GM23338 (cell line): ENCODE measurements at regions not wholly inside any gene's neighbourhood (a gene's known extent, or its start where the extent isn't known, plus 50 kb on each side); places are given as distances from the start of the nearest gene placed in this dataset.

Experiments used
- CREB1 ChIP-seq: fragments of 250-450 bp; sonication (Bioruptor Pico); IDR thresholded peaks from 2 replicates; pipeline ENCODE4 v1.5.0; 2020; ENCODE audit warnings: low read depth, mild to moderate bottlenecking, moderate library complexity
- EZH2 ChIP-seq: fragments of 200-600 bp; sonication (generic); IDR thresholded peaks from one replicate; pipeline ENCODE4 v1.8.0; 2017; ENCODE audit warnings: antibody characterized with exemption, mild to moderate bottlenecking, low read depth; ENCODE audit not compliant: unreplicated experiment
- EZH2phosphoT487 ChIP-seq: fragments of 200-600 bp; sonication (generic); IDR thresholded peaks from one replicate; pipeline ENCODE4 v1.8.1; 2018; ENCODE audit warnings: antibody characterized with exemption; ENCODE audit not compliant: unreplicated experiment
- JUNB ChIP-seq: IDR thresholded peaks from one replicate; pipeline ENCODE4 v1.6.1; 2016; ENCODE audit warnings: antibody characterized with exemption; ENCODE audit not compliant: unreplicated experiment
- POLR2AphosphoS5 ChIP-seq: IDR thresholded peaks from 2 replicates; pipeline ENCODE4 v1.6.1; 2016; ENCODE audit warnings: antibody characterized with exemption, low read depth
- STAT1 ChIP-seq: IDR thresholded peaks from one replicate; pipeline ENCODE4 v1.6.1; 2016; ENCODE audit warnings: antibody characterized with exemption; ENCODE audit not compliant: unreplicated experiment
- TF ChIP-seq, protein P1 (sequence below), 2 experiments: fragments of 200-600 bp in 1 of 2; sonication (generic) in 1 of 2; conservative IDR thresholded peaks; 2 replicates each; pipeline versions ENCODE4 v1.5.1 to v1.6.1; 2016 to 2017; ENCODE audit warnings: antibody characterized with exemption in 2 of 2, low read depth in 2 of 2, mild to moderate bottlenecking in 2 of 2, moderate library complexity in 1 of 2
- TF ChIP-seq, protein P2 (sequence below): IDR thresholded peaks from one replicate; pipeline ENCODE4 v1.6.1; 2018; ENCODE audit warnings: antibody characterized with exemption; ENCODE audit not compliant: unreplicated experiment

DNA sequence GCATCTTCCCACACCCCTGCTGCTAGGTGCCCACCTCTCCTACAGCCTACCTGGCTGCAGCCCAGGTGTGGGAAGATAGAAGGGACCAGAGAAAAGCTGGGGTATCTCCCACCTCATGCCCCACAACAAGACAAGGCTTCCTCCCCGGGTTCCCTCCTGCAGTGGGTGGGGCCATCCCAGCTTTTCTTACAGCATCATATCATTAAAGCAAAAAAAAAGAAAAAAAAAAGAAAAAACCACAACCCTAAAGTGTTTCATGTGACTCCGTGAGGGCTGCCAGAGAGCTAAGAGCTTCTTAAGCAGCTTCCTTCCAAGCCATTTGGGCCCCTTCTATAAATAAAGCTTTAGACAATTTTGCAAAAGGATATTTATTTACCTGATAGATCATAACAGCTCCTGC lies 455.4 kb upstream of the TSHZ3 start:
- TF ChIP-seq, protein P1, sequence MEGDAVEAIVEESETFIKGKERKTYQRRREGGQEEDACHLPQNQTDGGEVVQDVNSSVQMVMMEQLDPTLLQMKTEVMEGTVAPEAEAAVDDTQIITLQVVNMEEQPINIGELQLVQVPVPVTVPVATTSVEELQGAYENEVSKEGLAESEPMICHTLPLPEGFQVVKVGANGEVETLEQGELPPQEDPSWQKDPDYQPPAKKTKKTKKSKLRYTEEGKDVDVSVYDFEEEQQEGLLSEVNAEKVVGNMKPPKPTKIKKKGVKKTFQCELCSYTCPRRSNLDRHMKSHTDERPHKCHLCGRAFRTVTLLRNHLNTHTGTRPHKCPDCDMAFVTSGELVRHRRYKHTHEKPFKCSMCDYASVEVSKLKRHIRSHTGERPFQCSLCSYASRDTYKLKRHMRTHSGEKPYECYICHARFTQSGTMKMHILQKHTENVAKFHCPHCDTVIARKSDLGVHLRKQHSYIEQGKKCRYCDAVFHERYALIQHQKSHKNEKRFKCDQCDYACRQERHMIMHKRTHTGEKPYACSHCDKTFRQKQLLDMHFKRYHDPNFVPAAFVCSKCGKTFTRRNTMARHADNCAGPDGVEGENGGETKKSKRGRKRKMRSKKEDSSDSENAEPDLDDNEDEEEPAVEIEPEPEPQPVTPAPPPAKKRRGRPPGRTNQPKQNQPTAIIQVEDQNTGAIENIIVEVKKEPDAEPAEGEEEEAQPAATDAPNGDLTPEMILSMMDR (conservative IDR thresholded peaks at IDR 0.05; ENCODE audit: low read depth in 2 of 2) = no peak
- TF ChIP-seq, protein P2, sequence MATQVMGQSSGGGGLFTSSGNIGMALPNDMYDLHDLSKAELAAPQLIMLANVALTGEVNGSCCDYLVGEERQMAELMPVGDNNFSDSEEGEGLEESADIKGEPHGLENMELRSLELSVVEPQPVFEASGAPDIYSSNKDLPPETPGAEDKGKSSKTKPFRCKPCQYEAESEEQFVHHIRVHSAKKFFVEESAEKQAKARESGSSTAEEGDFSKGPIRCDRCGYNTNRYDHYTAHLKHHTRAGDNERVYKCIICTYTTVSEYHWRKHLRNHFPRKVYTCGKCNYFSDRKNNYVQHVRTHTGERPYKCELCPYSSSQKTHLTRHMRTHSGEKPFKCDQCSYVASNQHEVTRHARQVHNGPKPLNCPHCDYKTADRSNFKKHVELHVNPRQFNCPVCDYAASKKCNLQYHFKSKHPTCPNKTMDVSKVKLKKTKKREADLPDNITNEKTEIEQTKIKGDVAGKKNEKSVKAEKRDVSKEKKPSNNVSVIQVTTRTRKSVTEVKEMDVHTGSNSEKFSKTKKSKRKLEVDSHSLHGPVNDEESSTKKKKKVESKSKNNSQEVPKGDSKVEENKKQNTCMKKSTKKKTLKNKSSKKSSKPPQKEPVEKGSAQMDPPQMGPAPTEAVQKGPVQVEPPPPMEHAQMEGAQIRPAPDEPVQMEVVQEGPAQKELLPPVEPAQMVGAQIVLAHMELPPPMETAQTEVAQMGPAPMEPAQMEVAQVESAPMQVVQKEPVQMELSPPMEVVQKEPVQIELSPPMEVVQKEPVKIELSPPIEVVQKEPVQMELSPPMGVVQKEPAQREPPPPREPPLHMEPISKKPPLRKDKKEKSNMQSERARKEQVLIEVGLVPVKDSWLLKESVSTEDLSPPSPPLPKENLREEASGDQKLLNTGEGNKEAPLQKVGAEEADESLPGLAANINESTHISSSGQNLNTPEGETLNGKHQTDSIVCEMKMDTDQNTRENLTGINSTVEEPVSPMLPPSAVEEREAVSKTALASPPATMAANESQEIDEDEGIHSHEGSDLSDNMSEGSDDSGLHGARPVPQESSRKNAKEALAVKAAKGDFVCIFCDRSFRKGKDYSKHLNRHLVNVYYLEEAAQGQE = no peak
- TF ChIP-seq EZH2 (no peak), JUNB (no peak), EZH2phosphoT487 (no peak), CREB1 (CRISPR knock-in tag) (no peak), STAT1 (no peak), POLR2AphosphoS5 (no peak)
